LNCAP (cell line): ENCODE measurements at regions not wholly inside any gene's neighbourhood (a gene's known extent, or its start where the extent isn't known, plus 50 kb on each side); places are given as distances from the start of the nearest gene placed in this dataset.

Experiments used
- TF ChIP-seq, protein P1 (sequence below): fragments of 450-650 bp; IDR thresholded peaks from 2 replicates; pipeline ENCODE4 v1.5.1; 2017; ENCODE audit warnings: mild to moderate bottlenecking

DNA sequence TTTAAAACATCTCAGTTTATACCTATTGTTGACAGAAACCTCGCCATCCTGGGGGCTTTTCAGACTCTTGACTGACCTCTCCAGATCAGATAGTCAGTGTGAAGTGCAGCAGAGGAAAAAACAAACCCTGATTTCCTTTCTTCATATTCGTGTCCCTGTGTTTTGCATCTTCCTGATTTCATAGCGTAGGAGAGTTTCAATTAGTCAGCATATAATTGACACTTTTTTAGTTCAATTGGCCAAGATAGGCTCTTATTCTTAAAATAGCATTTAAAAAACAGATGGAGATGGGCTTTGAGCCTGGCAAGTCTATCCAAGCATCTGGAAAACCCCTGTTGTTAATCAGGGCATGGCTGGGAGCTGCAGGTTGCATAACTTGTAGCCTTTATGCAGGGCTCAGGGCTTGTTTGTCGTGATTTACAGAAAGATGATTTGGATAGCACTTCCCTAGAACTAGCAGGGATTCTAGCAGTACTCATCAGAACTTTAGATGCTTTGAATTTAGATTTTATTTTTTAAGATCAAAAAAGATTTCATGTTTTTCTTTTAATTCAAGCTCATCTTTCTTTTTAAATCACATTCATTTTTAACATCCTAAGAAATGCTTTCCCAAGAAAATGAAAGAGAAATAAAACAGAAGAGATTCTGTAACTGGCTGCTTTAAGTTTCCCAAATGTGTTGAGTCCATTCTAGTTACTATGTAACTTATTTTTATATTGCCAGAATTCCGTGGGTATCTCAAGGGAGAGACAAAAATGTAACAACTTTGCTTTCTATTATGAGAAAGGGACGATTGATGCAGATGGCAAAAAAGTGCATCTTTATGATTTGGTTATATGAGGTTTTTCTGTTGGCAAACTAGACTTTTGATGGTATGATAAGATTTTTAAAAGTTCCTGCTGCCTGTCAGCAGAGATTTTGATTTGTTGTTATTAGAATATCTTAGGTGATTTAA is 270.8 kb upstream of the FZD8 start:
- TF ChIP-seq, protein P1, sequence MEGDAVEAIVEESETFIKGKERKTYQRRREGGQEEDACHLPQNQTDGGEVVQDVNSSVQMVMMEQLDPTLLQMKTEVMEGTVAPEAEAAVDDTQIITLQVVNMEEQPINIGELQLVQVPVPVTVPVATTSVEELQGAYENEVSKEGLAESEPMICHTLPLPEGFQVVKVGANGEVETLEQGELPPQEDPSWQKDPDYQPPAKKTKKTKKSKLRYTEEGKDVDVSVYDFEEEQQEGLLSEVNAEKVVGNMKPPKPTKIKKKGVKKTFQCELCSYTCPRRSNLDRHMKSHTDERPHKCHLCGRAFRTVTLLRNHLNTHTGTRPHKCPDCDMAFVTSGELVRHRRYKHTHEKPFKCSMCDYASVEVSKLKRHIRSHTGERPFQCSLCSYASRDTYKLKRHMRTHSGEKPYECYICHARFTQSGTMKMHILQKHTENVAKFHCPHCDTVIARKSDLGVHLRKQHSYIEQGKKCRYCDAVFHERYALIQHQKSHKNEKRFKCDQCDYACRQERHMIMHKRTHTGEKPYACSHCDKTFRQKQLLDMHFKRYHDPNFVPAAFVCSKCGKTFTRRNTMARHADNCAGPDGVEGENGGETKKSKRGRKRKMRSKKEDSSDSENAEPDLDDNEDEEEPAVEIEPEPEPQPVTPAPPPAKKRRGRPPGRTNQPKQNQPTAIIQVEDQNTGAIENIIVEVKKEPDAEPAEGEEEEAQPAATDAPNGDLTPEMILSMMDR = no peak

DNA sequence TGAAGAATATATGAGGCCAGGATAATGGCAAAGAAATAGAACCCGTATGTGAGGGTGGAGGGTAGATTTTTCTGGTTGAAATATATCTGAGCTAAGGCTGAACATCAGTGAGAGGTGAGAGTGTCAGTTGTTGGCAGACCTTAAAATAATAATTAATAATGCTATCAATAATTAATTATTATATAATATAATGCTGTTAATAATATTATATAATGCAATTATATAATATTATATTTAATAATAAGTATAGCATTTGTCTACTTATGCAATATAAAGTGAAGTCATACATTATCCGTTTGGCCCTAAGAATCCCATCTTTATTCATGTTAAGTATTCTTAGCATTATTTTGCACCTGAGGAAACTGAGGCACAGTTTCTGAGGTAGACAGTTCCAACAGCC is 269.9 kb upstream of the FZD8 start:
- TF ChIP-seq, protein P1 = no peak

DNA sequence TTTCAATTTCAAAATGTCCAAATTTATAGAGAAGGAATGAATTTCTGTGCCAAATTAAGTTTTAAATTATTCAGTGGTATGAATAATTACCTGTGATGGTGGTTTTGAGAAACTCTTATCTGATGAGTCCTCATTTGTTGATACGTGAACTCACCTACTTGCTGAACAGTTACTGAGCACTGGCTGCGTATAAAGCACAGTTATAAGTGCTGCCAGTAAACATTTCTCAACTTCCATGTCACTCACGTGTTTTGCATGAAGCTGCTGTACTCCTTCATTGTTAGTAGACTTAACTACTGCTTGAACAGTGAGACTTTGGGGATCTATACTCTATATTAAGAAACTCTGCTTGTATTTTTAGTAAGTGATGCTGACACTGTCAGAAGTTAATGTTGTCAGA is 269.1 kb upstream of the FZD8 start:
- TF ChIP-seq, protein P1 = no peak

DNA sequence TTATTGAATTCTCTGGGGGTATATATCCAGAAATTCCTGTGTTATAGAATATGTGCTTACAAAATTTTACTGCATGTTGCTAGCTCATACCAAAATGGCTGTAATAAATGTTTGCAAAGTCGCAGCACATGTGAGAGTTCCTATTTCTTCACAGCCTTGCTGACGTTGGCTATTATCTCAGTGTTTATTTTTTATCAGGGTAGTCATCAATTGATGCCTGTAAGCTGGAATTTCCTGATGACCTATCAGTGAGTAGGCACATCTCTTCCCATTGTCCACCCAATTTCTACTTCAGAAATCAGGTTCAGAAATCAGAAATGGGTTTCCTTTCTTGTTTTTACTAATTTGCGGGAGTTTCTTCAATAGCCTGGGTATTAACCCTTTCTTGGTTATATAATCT is 268.1 kb upstream of the FZD8 start:
- TF ChIP-seq, protein P1 = no peak

DNA sequence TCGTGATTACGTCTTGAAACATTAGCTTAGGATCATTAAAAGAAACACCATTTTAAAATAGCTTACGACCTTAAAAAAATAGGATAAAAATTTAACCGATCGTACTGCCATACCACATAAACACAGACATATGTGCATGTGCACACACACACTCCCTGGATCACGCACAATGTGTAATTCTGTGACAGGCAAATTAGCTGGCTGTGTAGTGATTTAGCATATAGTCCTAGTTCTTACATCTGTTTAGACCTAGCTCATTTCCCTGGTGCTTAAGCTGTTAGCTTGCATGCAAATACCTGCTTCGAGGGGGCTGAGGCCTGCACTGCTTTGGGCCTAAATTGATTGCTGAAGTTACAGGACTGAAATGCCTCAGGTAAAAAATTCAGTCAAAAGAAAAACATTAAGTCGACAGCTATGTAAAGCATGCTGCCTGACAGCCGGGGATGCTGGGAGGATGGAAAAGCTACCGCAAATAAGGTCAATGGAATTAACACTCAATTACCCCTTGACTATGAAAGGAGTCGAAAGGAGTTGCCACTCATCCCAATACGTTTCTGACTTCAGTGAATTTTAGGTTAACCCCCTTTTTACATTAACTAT is 267.1 kb upstream of the FZD8 start:
- TF ChIP-seq, protein P1 = no peak

DNA sequence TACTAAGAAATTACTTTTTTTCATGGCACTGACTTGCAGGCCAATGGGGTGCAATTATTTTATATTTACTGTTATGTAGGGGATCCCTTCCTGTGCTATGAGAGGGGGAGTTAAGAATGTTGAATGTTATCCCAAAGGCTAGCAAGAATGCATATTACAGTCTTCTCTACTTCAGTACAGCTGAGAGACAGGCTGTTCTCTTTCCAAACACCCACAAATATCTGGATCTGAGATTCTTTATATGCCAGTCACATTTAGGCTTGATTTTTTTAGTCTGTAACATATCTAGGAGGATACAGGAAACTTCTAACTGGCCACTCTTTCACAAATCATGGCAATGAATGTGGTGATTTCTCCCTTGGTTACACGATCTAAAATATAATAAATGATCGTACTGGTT is 266.4 kb upstream of the FZD8 start:
- TF ChIP-seq, protein P1 = no peak

DNA sequence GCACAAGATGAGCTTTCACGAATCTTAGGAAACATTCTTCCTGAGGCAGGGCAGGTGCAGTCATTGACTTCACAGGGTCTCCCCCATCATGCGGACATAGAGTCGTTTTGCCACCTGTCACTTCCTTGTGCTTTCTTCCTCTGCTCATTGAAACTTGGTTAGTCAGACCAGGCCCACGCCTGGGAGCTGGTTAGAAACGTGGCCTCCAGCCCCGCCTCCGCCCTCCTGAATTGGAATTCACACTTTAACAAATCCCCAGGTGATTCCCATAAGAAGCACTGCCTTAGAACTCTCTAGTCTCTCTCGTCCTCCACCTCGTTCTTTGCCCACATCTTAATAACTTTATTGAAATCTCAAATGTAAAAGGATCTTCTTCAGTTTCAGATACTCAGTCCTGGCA is 265.5 kb upstream of the FZD8 start:
- TF ChIP-seq, protein P1 = no peak
